ENCODE measurements at regions not wholly inside any gene's neighbourhood (a gene's known extent, or its start where the extent isn't known, plus 50 kb on each side); places are given as distances from the start of the nearest gene placed in this dataset.

DNA sequence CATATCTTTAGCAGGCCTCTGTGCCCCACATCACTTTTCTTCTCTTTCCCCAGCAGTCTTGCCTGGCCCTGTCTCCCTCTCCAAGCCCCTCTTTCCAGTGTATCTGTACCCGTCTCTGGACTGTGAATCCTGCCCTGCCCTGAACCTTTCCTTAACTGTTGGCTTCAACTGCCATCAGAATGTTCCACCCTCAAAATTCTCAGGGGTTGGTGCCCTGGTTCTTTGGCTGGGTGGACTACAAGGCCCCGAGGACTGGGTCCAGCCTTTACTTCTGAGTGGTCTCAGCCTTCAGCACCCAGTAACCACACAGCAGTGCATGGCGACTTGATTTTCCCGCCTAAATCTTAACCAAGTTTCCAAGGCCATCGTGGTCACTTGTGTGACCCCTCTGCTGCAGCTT is 333.5 kb upstream of the RGMA start:
- TF ChIP-seq TAF1 (IDR thresholded peaks at IDR 0.05; ENCODE audit: borderline replicate concordance, insufficient read depth, low read length): no peak

DNA sequence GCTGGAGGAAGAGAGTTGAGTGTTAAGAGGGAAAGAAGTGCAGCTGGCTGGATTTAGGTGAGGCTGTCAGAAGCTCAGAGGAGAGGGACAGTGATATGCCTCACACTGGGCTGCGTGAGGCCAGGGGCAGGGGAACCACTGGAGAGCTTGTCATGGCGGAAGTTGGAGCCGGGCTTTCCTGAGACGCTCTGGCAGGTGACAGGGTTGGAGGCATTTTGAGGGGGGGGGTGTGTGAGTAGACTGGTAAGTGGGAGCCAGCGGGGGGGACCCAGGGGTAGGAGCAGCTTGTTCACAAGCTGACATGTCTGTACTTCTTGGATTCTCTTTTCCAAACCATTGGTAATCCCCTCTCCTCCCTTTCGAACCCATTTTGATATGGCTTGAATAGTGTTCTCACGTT is 331.5 kb upstream of the RGMA start:
- TF ChIP-seq TAF1 (IDR thresholded peaks at IDR 0.05; ENCODE audit: borderline replicate concordance, insufficient read depth, low read length) (no peak), POLR2AphosphoS5 (IDR thresholded peaks at IDR 0.05; ENCODE audit: low read depth, low read length) (no peak), SIN3A (IDR thresholded peaks at IDR 0.05; ENCODE audit: borderline replicate concordance, insufficient read depth, low read length) (no peak), FOXP2 (optimal IDR thresholded peaks at IDR 0.05; ENCODE audit: borderline replicate concordance, extremely low read depth, extremely low read length, insufficient read depth) (no peak)
- TF ChIP-seq, protein P1, sequence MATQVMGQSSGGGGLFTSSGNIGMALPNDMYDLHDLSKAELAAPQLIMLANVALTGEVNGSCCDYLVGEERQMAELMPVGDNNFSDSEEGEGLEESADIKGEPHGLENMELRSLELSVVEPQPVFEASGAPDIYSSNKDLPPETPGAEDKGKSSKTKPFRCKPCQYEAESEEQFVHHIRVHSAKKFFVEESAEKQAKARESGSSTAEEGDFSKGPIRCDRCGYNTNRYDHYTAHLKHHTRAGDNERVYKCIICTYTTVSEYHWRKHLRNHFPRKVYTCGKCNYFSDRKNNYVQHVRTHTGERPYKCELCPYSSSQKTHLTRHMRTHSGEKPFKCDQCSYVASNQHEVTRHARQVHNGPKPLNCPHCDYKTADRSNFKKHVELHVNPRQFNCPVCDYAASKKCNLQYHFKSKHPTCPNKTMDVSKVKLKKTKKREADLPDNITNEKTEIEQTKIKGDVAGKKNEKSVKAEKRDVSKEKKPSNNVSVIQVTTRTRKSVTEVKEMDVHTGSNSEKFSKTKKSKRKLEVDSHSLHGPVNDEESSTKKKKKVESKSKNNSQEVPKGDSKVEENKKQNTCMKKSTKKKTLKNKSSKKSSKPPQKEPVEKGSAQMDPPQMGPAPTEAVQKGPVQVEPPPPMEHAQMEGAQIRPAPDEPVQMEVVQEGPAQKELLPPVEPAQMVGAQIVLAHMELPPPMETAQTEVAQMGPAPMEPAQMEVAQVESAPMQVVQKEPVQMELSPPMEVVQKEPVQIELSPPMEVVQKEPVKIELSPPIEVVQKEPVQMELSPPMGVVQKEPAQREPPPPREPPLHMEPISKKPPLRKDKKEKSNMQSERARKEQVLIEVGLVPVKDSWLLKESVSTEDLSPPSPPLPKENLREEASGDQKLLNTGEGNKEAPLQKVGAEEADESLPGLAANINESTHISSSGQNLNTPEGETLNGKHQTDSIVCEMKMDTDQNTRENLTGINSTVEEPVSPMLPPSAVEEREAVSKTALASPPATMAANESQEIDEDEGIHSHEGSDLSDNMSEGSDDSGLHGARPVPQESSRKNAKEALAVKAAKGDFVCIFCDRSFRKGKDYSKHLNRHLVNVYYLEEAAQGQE (IDR thresholded peaks at IDR 0.05; ENCODE audit: insufficient read depth in 1 of 2, low read depth in 2 of 2, low read length in 2 of 2): no peak

DNA sequence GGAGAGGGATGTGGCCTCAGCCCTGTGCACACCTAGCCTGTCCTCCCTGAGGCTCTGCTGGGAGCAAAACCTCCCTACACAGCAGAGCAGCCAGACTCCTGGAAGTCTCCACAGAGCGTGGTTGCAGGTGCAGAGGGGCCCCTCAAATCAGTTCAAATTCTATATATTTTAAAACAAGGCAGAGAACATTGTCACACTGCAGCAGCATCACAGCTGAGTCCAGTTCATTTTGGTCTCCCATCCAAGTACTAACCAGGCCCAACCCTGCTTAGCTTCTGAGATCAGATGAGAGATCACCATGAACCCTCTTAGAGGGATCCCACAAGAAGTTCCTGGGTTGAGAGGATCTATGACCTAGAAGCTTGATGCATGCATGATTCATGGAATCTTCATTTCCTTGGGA is 331.0 kb upstream of the RGMA start:
- TF ChIP-seq, protein P1 (IDR thresholded peaks at IDR 0.05; ENCODE audit: insufficient read depth in 1 of 2, low read depth in 2 of 2, low read length in 2 of 2): no peak
- TF ChIP-seq TAF1 (IDR thresholded peaks at IDR 0.05; ENCODE audit: borderline replicate concordance, insufficient read depth, low read length) (no peak), SIN3A (IDR thresholded peaks at IDR 0.05; ENCODE audit: borderline replicate concordance, insufficient read depth, low read length) (no peak), FOXP2 (optimal IDR thresholded peaks at IDR 0.05; ENCODE audit: borderline replicate concordance, extremely low read depth, extremely low read length, insufficient read depth) (no peak), POLR2AphosphoS5 (IDR thresholded peaks at IDR 0.05; ENCODE audit: low read depth, low read length) (no peak)

DNA sequence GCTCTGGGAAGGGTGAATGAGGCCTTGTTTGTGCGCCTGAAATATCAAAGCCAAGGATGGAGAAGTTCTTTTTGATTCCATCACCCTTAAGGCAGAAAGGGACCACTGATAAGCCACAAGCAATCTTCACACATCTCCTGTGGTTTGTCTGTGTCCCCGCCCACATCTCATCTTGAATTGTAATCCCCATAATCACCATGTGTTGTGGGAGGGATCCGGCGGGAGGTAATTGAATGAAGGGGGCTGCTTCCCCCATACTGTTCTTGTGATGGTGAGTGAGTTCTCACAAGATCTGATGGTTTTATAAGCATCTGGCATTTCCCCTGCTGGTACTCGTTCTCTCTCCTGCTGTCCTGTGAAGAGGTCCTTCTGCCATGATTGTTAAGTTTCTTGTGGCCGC is 329.6 kb upstream of the RGMA start:
- TF ChIP-seq TAF1 (IDR thresholded peaks at IDR 0.05; ENCODE audit: borderline replicate concordance, insufficient read depth, low read length): no peak
- TF ChIP-seq POLR2AphosphoS5 (IDR thresholded peaks at IDR 0.05; ENCODE audit: low read depth, low read length): no peak
- TF ChIP-seq SIN3A (IDR thresholded peaks at IDR 0.05; ENCODE audit: borderline replicate concordance, insufficient read depth, low read length): no peak
- TF ChIP-seq FOXP2 (optimal IDR thresholded peaks at IDR 0.05; ENCODE audit: borderline replicate concordance, extremely low read depth, extremely low read length, insufficient read depth): no peak
- TF ChIP-seq, protein P1 (IDR thresholded peaks at IDR 0.05; ENCODE audit: insufficient read depth in 1 of 2, low read depth in 2 of 2, low read length in 2 of 2): no peak

DNA sequence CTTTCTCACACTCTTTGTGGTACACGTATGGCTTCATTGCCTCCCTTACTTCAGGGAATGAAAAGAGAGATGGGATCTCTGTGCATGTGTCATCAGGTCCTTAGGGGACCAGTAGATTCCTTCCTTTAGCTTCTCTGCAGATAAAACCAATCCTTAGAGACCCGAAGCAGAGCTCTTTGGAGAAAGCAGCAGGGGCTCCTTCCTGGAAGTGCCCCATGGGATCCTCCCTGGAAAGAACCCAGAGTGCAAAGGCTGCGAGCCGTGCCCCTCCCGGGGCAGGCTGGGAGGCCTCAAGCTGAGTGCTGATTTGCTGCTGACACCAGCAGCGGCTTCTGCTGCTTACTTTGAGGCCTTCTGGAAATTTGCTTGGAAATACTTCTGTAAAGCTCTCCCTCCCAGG is 328.6 kb upstream of the RGMA start:
- TF ChIP-seq POLR2AphosphoS5 (IDR thresholded peaks at IDR 0.05; ENCODE audit: low read depth, low read length) (no peak), FOXP2 (optimal IDR thresholded peaks at IDR 0.05; ENCODE audit: borderline replicate concordance, extremely low read depth, extremely low read length, insufficient read depth) (no peak), SIN3A (IDR thresholded peaks at IDR 0.05; ENCODE audit: borderline replicate concordance, insufficient read depth, low read length) (no peak), TAF1 (IDR thresholded peaks at IDR 0.05; ENCODE audit: borderline replicate concordance, insufficient read depth, low read length) (no peak)
- TF ChIP-seq, protein P1 (IDR thresholded peaks at IDR 0.05; ENCODE audit: insufficient read depth in 1 of 2, low read depth in 2 of 2, low read length in 2 of 2): no peak

Measured in PFSK-1 (cell line).